ENCODE measurements at regions not wholly inside any gene's neighbourhood (a gene's known extent, or its start where the extent isn't known, plus 50 kb on each side); places are given as distances from the start of the nearest gene placed in this dataset.

GRCh38 chr19:28971049-28971448, 241.9 kb downstream of the UQCRFS1 start:
- no peak for DNase-seq

DNA sequence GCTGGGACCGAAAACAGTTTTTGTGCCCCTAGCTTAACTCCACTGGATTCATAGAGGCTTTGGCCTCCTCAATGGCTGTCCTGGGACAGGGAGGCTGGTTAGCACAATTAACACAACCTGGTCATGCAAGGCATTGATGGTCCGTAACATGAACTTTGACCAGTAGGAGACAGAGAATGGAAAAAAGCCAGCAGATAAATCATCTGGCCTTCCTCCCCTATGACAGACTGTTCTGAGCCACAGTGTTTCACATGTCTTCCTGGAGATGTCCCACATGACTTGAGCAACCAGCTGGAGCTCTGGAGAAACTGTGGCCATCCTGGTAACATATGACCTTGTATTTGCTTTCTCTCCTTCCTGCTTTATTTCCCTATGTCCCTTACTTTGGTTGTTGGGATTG, 244.2 kb downstream of the UQCRFS1 start:
- DNase-seq: no peak

GRCh38 chr19:28966737-28967399, 246.1 kb downstream of the UQCRFS1 start:
- DNase-seq: no peak

GRCh38 chr19:28964500-28964899, 248.5 kb downstream of the UQCRFS1 start:
- DNase-seq: no peak

DNA sequence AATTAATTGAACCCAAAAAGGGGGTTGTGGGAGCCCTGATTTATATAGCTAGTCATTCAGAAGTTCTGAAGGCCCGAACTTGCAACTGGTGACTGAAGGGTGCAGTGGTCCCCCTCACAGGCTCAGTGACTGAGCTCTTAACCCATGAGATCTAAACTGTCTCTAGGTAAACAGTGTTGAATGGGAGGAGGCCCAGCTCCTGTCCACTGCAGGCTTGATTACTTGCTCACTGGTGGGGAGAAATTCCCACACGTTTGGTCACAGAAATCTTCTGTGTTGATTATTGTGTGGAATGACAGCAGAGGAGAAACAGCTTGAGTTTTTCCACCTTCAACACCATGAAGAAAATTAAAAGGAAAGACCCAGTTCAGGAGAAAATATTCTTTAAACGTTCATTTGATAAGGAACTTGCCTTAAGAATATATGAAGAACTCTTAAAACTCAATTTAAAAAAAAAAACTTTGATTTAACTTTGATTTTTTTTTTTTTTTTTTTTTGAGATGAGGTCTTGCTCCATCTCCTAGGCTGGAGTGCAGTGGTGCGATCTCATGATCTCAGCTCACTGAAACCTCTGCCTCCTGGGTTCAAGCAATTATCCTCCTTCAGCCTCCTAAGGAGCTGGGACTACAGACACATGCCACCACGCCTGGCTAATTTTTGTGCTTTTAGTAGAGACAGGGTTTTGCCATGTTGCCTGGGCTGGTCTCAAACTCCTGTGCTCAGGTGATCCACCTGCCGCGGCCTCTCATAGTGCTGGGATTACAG, 249.3 kb downstream of the UQCRFS1 start:
- no peak for DNase-seq

- DNase-seq: no peak
Observed at GRCh38 chr19:28961772-28962500, 251.0 kb downstream of the UQCRFS1 start.

DNA sequence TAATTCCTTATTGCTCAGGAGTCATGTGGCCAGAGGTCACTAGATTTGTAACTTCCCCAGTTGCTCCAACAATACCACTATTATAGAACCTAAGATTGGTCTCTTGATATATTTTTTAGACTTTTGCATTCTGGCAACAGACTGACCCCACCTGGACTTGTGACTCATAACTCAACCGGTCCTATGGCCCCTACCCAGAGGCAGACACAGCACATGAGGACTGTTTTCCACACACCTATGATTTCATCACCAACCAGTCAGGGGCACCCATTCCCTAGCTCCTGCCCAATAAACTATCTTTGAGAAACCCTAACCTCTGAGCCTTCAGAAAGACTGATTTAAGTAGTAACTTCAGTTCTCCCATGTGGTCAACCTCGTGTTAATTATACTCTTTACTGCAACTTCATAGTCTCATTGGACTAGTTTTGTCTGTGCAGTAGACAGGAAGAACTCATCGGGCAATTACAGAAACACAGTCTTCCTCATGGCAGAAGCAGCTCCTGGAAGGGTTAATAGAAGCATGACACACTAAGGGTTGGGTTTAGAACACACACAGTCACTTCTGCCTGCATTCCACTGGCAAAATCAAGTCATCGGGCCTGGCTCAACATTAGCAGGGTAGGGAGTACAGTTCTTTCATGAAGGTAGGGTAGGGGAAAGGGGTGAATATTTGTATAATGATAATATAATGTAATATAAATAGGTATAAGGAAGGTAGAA, 251.8 kb downstream of the UQCRFS1 start:
- DNase-seq: no peak

GRCh38 chr19:28960586-28960985, 252.4 kb downstream of the UQCRFS1 start:
- no peak for DNase-seq

DNA sequence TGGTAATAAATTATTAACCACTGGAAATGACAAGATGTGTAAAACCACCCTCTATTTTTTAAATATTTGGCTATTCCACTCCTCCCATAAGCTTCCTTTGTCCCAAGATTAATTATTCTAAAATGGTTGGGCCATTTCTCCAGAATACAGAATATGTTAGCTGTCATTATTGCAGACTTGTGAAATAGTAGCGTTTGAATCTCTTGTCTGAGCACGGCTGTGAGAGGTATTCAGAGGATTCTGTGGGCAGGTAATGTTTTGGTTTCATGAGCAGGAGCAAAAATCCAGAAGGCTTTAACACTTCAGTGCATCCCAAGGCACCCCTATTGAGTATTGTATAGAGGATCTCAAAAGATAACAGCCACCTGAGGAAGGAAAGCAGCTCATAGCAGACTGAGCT, 256.0 kb downstream of the UQCRFS1 start:
- no peak for DNase-seq

DNA sequence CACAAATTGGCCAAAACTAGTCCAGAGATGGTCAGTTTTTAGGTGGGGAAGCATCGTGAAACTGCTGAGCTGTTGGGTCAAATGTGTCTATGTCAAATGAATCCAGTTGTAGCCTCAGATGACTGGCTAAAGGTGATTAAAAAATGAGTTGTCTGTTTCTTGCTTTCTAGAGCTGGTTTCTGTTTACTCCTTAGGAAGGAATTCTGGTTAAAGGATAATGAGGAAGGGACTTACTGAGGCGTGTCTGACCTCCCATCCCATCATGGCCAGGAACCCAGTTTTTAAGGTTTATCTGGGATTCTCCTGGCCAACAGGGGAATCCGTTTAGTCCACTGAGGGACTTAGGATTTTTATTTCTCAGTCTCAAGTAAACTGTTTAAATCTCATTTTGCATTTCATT, 256.5 kb downstream of the UQCRFS1 start:
- no peak for DNase-seq

GRCh38 chr19:28949535-28949934, 263.4 kb downstream of the UQCRFS1 start:
- DNase-seq: no peak

GRCh38 chr19:28949027-28949426, 263.9 kb downstream of the UQCRFS1 start:
- no peak for DNase-seq

DNA sequence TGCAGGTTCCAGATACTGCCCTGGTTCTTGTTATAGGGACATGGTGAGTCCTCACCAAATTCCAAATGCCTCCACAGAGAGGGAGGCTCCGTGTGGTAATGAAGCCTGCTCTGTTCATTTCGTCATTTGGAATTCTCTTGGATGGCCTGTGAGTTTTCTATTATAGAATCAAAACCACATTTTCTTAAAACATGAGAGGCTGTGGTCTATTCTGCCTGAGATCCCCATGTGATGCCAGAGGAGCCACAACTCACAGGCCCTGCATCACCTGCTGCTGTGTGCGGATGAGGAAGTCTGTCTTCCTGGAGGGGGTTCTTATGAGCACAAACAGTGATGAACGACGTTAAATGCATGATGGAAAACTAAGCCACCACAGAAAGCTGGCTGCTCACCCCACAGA, 264.4 kb downstream of the UQCRFS1 start:
- no peak for DNase-seq

DNA sequence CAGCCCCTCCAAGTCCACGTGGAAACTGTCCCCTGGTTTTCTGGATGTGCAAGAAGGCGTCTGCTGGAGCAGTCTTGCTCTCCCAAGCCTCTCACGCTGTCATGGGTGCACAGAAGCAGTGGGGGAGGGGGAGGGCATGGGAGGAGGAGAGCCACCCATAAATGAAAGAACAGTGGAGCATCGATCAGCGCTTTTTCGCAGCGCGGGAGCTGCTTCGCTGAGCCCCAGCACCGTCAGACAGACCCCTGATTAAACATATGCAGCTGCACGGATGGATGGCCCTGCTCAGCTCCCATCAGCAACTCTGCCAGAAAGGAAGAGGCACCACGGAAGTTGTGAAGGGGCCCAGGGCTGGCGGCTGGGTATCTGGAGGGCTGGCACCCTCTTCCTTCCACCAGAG, 264.9 kb downstream of the UQCRFS1 start:
- no peak for DNase-seq

DNA sequence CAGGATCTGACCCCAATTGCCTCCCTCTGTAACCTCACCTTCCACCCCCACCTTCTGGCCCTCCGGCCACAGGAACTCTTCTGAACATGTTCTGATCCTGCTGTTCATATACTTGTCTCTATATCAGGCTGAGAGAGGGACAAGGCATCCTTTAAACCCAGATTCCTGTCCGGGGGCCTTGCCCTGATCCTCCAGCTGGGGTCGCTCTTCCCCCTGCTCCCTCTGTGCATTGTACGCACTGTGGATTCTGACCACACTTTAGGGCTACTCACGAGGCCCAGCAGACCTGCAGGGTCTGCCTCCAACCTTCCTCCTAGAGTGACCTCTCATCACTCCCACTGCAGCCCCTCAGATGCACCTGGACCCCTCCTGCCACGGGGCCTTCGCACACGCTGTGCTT, 269.3 kb downstream of the UQCRFS1 start:
- DNase-seq: no peak

DNA sequence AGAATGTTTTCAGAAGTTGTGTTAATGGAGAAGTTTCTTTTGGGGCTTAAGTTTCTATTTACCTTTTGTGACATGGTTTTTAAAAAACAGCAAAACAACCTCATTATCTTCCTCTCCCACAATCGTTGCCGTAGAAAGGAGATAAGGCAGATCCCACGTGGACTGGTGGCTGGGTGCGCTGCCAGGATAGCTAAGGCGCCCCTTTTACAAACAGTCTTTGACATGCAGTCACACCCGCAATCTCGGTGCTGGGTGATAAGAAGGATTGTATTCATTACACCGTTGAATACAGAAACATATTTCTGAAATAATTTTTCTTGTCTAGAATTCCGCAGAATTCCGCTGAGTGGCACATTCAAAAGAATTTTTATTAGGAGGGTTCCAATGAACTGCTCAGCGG, 271.1 kb downstream of the UQCRFS1 start:
- DNase-seq: no peak

DNA sequence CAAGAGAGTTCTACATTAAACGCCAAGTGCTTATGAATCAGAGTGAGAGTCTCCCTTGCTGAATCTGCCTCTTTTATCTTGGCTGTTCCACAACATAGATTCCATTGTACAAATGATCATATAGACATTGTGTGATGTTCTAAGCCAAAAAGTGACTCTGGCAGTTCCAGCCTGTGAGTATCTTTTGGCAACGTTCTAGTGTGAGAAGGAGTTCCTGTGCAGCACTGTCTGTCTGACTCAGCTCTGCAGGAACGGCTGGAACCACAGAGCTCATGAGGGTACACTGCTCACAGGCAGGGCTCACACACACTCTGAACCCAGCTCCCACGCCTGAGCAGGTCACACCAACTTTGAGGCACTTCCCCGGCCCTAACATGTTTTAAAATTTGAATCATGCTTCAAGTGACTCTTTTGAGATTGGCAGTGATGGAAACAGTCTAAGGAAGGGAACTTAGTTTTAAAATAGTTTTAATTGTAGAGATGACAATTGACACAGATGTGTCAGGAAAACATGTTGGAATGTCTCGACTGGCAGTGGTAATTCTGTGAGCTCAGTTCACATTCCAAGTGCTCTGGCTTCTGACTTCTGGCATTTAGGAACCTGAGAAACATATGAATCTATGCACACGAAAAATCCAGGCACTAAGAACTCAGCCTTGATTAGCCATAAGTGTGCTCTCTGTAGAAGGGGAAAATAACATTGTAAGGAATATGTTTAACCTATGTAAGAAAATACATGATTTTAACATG, 272.0 kb downstream of the UQCRFS1 start:
- DNase-seq: no peak

- no peak for DNase-seq
Observed at GRCh38 chr19:28939236-28939635, 273.7 kb downstream of the UQCRFS1 start.

- DNase-seq: no peak
Observed at GRCh38 chr19:28936001-28936400, 276.9 kb downstream of the UQCRFS1 start.

DNA sequence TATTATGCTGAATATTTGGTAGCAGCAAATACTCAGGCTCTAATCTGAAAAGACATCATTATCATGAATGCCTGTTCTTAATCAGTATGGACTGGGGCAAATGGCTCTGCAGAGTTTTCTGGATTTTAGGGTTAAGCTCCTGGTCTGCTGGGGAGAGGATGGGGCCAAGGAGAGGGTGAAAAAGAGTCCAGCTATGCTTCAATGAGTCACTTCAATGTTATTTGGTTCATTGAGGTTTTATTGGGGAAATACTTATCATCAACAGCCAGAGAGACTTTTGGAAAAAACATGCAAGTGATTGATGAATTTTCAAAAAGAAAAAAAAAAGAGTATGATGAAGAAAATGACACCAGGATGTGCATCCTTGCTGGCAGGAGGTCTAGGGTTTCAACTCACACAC, 278.3 kb downstream of the UQCRFS1 start:
- no peak for DNase-seq

DNA sequence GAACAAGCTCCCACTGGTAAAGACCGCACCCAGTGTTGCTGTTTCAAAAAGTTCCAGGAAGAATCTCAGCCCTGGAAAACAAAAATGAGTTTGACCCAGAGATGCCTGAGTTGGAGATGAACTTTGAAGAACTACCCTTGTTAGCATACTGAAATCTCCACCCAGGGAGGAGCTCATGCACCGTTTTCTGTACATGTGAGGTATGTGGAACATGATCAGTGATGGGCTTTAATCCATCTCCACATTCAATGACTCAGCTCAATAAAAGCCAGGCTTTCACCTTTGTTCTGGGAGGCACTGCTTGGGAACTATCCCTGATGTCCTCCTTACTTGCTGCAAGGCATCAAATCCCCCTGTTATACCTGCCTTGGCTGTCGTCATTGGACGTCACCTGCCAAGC, 279.9 kb downstream of the UQCRFS1 start:
- DNase-seq: no peak

GRCh38 chr19:28932446-28932845, 280.5 kb downstream of the UQCRFS1 start:
- no peak for DNase-seq

GRCh38 chr19:28929006-28929405, 283.9 kb downstream of the UQCRFS1 start:
- DNase-seq: no peak
